Spleen (tissue), 11 donors: ENCODE measurements at regions not wholly inside any gene's neighbourhood (a gene's known extent, or its start where the extent isn't known, plus 50 kb on each side); places are given as distances from the start of the nearest gene placed in this dataset.

Experiments used
- DNase-seq: peaks from one replicate; pipeline ENCODE4 v3.0.0-alpha.2; 2020
- H3K27ac ChIP-seq, 8 donors: fragments of 200-600 bp; sonication (generic) in 7 of 8; 1 replicate in 4 of 8; 2 replicates in 4 of 8; pipeline versions ENCODE4 v1.5.0 to v1.8.0; 2016 to 2021; ENCODE audit warnings: inconsistent platforms in 4 of 8, mild to moderate bottlenecking in 4 of 8, moderate library complexity in 1 of 8
- H3K27me3 ChIP-seq, 7 donors: fragments of 200-600 bp; sonication (generic) in 6 of 7; replicated peaks in 1 of 7; 1 replicate in 4 of 7; 2 replicates in 3 of 7; pipeline versions ENCODE4 v1.5.0 to v1.8.0; 2016 to 2021; ENCODE audit warnings: inconsistent platforms in 3 of 7, mild to moderate bottlenecking in 1 of 7
- H3K36me3 ChIP-seq, 6 donors: fragments of 200-600 bp; sonication (generic) in 5 of 6; 1 replicate in 4 of 6; 2 replicates in 2 of 6; pipeline versions ENCODE4 v1.5.0 to v1.8.0; 2016 to 2021; ENCODE audit warnings: inconsistent platforms in 2 of 6
- H3K4me1 ChIP-seq, 6 donors: fragments of 200-600 bp; sonication (generic) in 5 of 6; 1 replicate in 3 of 6; 2 replicates in 3 of 6; pipeline versions ENCODE4 v1.5.0 to v1.8.0; 2016 to 2021; ENCODE audit warnings: inconsistent platforms in 3 of 6
- H3K4me3 ChIP-seq, 8 donors: fragments of 200-600 bp; sonication (generic) in 7 of 8; 1 replicate in 4 of 8; 2 replicates in 4 of 8; pipeline versions ENCODE4 v1.5.0 to v1.8.0; 2016 to 2021; ENCODE audit warnings: inconsistent platforms in 4 of 8, mild to moderate bottlenecking in 4 of 8, moderate library complexity in 2 of 8
- H3K9me3 ChIP-seq, 8 donors: fragments of 200-600 bp; sonication (generic) in 7 of 8; 1 replicate in 4 of 8; 2 replicates in 4 of 8; pipeline versions ENCODE4 v1.5.0 to v1.8.0; 2016 to 2021; ENCODE audit warnings: inconsistent platforms in 4 of 8
- POLR2A ChIP-seq, 3 donors: fragments of 450-650 bp; IDR thresholded peaks; one replicate each; pipeline ENCODE4 v1.5.1; 2017; ENCODE audit warnings: antibody characterized with exemption in 3 of 3, mild to moderate bottlenecking in 1 of 3
- POLR2AphosphoS5 ChIP-seq, 3 donors: sonication (generic); formaldehyde crosslinking; IDR thresholded peaks; one replicate each; pipeline ENCODE4 v1.5.1; 2017; ENCODE audit warnings: antibody characterized with exemption in 3 of 3
- WGBS, 5 donors: extraction: QIAGEN DNeasy Blood & Tissue Kit in 3 of 5; methylation state at CpG; one replicate each; pipeline versions ENCODE4 v1.1.5 to v1.1.7; 2013 to 2018; 5-methylcytosine and 5-hydroxymethylcytosine counted together
- intact Hi-C: fragments of 100-400 bp; cut with DNase I; formaldehyde crosslinking; loops from one replicate; pipeline ENCODE4 v1.15.0; 2023; ENCODE audit warnings: low total_unique reads
- TF ChIP-seq, protein P1 (sequence below), 11 experiments: fragments of 200-600 bp in 7 of 11; fragments of 450-650 bp in 4 of 11; sonication (generic) in 4 of 11; IDR thresholded peaks in 8 of 11; conservative IDR thresholded peaks in 3 of 11; 1 replicate in 7 of 11; 2 replicates in 4 of 11; pipeline versions ENCODE4 v1.4.0 to v1.8.0; 2016 to 2021; ENCODE audit warnings: antibody characterized with exemption in 11 of 11, inconsistent platforms in 4 of 11, mild to moderate bottlenecking in 1 of 11
- donor health status: healthy with polysubstance abuse.
- donor health status: DM: no; HTN: no; CAD: no; lungs with moderate emphysema.
- donor health status: DM: no; HTN: no; CAD: no.
- donor health status: Bipolar disorder and iron deficiency.
- donor health status: healthy.
- donor health status: DM: no; HTN: no; CAD: no.
- donor health status: DM: yes; HTN: yes; CAD: no.

DNA sequence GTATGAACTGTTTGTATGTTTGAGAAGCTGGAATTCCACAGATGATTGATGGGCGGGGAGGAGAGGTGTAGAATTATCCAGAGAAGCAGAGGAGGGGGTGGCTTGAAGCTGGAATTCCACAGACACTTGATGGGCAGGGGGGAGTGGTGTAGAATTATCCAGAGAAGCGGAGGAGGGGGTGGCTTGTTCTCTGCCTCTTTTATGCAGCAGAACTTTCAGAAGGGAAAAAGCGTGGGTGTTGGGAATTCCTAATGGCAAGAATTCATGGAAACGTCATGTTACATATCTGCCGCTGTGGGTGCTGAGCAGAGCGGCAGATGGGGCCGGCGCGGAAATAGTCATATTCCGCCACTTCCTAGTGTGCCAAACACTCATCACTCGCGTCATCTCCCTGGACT lies 167.9 kb upstream of the KCNG1 start:
- 70 to 93% (median 86%) methylated on average over 12 of the region's 12 CpGs for WGBS, 5 donors
- no peak for DNase-seq
- Histone ChIP-seq H3K4me1 (peaks cover 0 to 4% (median 0%) of the 10 kb centered on the region in 6 donors), H3K9me3 (no peaks in the 10 kb centered on the region), H3K27ac (no peak overlapping the region), H3K27me3 (peaks cover 0 to 25% (median 4%) of the 10 kb centered on the region in 7 donors), H3K4me3 (no peak overlapping the region), H3K36me3 (no peaks in the 10 kb centered on the region)
- TF ChIP-seq, protein P1, sequence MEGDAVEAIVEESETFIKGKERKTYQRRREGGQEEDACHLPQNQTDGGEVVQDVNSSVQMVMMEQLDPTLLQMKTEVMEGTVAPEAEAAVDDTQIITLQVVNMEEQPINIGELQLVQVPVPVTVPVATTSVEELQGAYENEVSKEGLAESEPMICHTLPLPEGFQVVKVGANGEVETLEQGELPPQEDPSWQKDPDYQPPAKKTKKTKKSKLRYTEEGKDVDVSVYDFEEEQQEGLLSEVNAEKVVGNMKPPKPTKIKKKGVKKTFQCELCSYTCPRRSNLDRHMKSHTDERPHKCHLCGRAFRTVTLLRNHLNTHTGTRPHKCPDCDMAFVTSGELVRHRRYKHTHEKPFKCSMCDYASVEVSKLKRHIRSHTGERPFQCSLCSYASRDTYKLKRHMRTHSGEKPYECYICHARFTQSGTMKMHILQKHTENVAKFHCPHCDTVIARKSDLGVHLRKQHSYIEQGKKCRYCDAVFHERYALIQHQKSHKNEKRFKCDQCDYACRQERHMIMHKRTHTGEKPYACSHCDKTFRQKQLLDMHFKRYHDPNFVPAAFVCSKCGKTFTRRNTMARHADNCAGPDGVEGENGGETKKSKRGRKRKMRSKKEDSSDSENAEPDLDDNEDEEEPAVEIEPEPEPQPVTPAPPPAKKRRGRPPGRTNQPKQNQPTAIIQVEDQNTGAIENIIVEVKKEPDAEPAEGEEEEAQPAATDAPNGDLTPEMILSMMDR (IDR thresholded peaks at IDR 0.05 in 8 of 11, conservative IDR thresholded peaks at IDR 0.05 in 3 of 11): no peak
- no peak for TF ChIP-seq POLR2AphosphoS5 (IDR thresholded peaks at IDR 0.05)
- TF ChIP-seq POLR2A (IDR thresholded peaks at IDR 0.05): no peak
- intact Hi-C loops: no loop called here

DNA sequence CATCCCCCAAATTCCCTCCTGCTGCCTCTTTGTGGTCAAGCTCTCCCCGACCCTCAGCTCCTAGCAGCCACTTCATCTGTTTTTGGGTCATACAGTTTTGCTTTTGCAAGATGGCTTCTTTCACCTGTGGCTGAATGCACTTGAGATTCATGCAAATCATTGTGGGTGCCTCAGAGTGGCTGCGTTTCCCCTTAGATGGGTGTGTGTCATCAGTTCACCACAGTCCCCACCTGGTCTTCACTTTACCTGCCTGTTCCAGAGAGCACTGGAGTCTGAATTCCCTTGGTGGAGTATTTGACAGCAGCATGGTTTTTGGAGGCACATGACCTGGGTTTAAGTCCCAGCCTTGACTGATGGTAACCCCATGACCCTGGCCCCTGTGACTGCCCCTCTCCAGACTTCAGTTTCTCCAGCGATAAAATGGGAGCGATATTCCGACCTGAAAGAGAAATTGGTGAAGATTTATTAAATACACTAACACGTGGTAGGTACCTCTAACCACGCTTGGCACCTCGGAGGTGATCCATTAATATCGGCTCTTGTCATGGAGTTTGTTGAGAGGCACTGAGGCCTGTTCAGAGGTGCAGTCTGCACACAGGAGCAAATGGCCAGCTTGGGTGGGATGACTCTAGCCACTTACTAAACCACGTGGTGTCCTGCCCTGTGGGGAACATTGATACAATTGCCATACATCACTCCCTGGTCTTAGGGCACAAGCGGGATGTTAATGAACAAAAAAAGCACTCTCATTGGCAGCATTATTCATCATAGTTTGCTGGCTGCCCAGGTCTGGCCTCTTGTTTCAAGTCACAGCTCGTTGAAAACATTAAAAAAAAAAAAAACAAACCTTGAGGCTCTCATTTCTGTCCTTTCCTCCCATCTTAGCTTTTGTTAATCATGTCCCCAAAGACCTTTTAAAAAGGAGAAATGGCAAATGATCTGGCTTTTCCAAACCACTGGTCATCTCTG lies 167.2 kb upstream of the KCNG1 start:
- Histone ChIP-seq H3K36me3 (no peaks in the 10 kb centered on the region), H3K27me3 (peaks cover 0 to 27% (median 4%) of the 10 kb centered on the region in 7 donors), H3K4me1 (peaks cover 0 to 4% (median 0%) of the 10 kb centered on the region in 6 donors), H3K4me3 (no peak overlapping the region), H3K9me3 (no peaks in the 10 kb centered on the region), H3K27ac (no peak overlapping the region)
- no peak for DNase-seq
- TF ChIP-seq, protein P1 (IDR thresholded peaks at IDR 0.05 in 8 of 11, conservative IDR thresholded peaks at IDR 0.05 in 3 of 11): no peak
- no peak for TF ChIP-seq POLR2A (IDR thresholded peaks at IDR 0.05)
- no peak for TF ChIP-seq POLR2AphosphoS5 (IDR thresholded peaks at IDR 0.05)
- WGBS, 5 donors: 74 to 79% (median 75%) methylated on average over 12 of the region's 12 CpGs
- intact Hi-C loops: no loop called here

DNA sequence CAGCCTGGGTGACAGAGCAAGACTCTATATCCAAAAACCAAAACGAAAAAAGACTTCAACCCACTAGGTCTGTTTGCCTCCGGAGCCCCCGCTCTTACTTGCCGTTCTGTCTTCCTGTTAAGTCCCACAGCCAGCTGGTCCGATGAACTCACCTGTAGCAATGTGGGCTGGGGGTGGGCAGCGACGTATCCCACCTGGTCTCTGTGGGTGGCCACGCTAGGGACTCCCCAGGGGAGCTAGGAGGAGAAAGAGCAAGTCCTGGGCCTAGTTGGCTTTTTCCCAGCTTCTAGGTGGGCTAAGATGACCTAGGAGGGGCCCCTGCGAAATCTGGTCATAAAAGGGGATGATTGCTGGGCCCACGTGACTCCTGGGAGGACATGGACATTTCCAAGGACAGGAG lies 166.0 kb upstream of the KCNG1 start:
- Histone ChIP-seq H3K36me3 (no peaks in the 10 kb centered on the region), H3K9me3 (no peaks in the 10 kb centered on the region), H3K4me3 (no peak overlapping the region), H3K4me1 (peaks cover 0 to 4% (median 0%) of the 10 kb centered on the region in 6 donors), H3K27ac (no peak overlapping the region), H3K27me3 (peaks cover 0 to 23% (median 4%) of the 10 kb centered on the region in 7 donors)
- DNase-seq: no peak
- 77 to 91% (median 84%) methylated on average over 10 of the region's 10 CpGs for WGBS, 5 donors
- TF ChIP-seq, protein P1 (IDR thresholded peaks at IDR 0.05 in 8 of 11, conservative IDR thresholded peaks at IDR 0.05 in 3 of 11): no peak
- TF ChIP-seq POLR2AphosphoS5 (IDR thresholded peaks at IDR 0.05): no peak
- TF ChIP-seq POLR2A (IDR thresholded peaks at IDR 0.05): no peak
- intact Hi-C loops: no loop called here

DNA sequence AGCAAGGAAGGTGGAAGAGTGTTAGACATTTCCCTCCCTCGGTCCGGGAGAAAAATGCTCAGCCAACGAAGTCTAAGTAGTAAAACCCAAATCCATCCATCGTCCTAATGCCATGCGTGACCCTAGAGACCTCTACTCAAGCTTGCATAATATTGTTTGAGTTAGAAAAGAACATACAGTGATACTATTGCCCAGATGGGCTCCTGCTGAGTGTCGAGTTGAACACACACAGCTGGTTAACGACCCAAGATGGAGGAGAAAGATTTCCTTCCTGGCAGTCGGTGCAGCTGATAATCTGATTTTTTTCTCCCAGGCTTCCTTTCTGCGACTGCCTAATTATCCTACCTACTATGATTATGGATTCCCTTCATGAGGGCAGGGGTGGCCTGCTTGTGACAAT lies 164.4 kb upstream of the KCNG1 start:
- H3K4me1 ChIP-seq: peaks cover 0 to 4% (median 0%) of the 10 kb centered on the region in 6 donors
- DNase-seq: no peak
- no peak overlapping the region for H3K27ac ChIP-seq
- no peaks in the 10 kb centered on the region for H3K9me3 ChIP-seq
- no peak overlapping the region for H3K4me3 ChIP-seq
- no peaks in the 10 kb centered on the region for H3K36me3 ChIP-seq
- peaks cover 0 to 23% (median 4%) of the 10 kb centered on the region in 7 donors for H3K27me3 ChIP-seq
- intact Hi-C loops: no loop called here
- 37 to 48% (median 45%) methylated on average over 9 of the region's 9 CpGs for WGBS, 5 donors
- TF ChIP-seq, protein P1 (IDR thresholded peaks at IDR 0.05 in 8 of 11, conservative IDR thresholded peaks at IDR 0.05 in 3 of 11): no peak
- TF ChIP-seq POLR2AphosphoS5 (IDR thresholded peaks at IDR 0.05) (no peak), POLR2A (IDR thresholded peaks at IDR 0.05) (no peak)
